ENCODE measurements at regions not wholly inside any gene's neighbourhood (a gene's known extent, or its start where the extent isn't known, plus 50 kb on each side); places are given as distances from the start of the nearest gene placed in this dataset.

DNA sequence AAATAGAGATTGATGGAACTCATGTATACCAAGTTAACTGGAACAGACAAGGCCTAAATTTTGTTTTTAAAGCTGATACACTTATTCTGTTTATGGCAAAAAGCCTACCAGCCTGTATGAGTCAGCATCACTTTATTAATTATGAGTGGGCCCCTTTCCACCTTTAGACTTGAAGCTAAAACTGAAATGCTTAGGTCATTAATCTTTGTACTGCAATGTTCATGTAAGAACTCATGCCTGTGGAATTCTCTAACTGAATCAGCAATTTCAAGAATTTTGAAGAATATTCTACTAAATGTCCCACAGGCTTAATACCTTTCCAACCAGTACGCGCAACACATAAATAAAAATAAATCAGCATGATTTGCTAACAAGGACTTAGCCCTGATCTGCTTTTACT lies 140.2 kb upstream of the PHACTR1 start:
- TF ChIP-seq CTCF (conservative IDR thresholded peaks at IDR 0.05) (no peak), ZFX (IDR thresholded peaks at IDR 0.05) (no peak)

Data from C4-2B (cell line).